ENCODE measurements at regions not wholly inside any gene's neighbourhood (a gene's known extent, or its start where the extent isn't known, plus 50 kb on each side); places are given as distances from the start of the nearest gene placed in this dataset.

- Mint-ChIP-seq H3K4me3 (peak overlapping the region; percentile 66), H3K9me3 (no peaks in the 10 kb centered on the region), H3K36me3 (ENCODE audit: low read depth) (no peaks in the 10 kb centered on the region), H3K4me1 (ENCODE audit: low read depth) (peaks cover 44% of the 10 kb centered on the region), H3K27me3 (peaks cover 90% of the 10 kb centered on the region), H3K27ac (no peak overlapping the region)
- intact Hi-C loops (cut with micrococcal nuclease), result no loop called here
These were observed 245.0 kb upstream of the TOPAZ1 start for GRCh38 chr3:43996379-43997301.

DNA sequence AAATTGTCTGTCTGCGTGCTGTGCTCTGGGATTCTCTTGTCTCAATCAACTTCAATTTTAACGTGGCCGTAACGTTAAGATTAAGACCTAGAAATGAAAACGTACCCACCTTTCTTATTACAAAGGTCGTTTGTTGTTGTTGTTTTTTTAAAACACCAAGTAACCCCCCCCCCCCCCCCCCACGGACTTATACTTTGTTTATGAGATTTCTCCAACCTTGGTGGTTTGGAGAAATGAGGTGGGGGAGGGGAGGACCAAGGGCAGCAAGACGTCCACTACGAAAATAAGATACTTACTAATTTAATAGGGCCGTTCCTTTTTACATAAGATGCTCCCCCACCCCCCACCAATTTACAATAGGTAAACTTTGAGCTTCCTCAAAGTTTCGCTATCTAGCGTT lies 244.4 kb upstream of the TOPAZ1 start:
- H3K27ac Mint-ChIP-seq, result no peak overlapping the region
- H3K9me3 Mint-ChIP-seq, result no peaks in the 10 kb centered on the region
- H3K36me3 Mint-ChIP-seq (ENCODE audit: low read depth), result no peaks in the 10 kb centered on the region
- peaks cover 94% of the 10 kb centered on the region for H3K27me3 Mint-ChIP-seq
- H3K4me1 Mint-ChIP-seq (ENCODE audit: low read depth), result peaks cover 44% of the 10 kb centered on the region
- intact Hi-C loops (cut with micrococcal nuclease), result no loop called here
- H3K4me3 Mint-ChIP-seq, result peak overlapping the region; percentile 66

- Mint-ChIP-seq H3K27ac (no peak overlapping the region), H3K9me3 (no peaks in the 10 kb centered on the region), H3K4me1 (ENCODE audit: low read depth) (peaks cover 44% of the 10 kb centered on the region), H3K36me3 (ENCODE audit: low read depth) (no peaks in the 10 kb centered on the region), H3K27me3 (peaks cover 95% of the 10 kb centered on the region), H3K4me3 (peak overlapping the region; percentile 70)
- intact Hi-C loops (cut with micrococcal nuclease), result no loop called here
These were observed 243.8 kb upstream of the TOPAZ1 start for GRCh38 chr3:43997788-43998369.

DNA sequence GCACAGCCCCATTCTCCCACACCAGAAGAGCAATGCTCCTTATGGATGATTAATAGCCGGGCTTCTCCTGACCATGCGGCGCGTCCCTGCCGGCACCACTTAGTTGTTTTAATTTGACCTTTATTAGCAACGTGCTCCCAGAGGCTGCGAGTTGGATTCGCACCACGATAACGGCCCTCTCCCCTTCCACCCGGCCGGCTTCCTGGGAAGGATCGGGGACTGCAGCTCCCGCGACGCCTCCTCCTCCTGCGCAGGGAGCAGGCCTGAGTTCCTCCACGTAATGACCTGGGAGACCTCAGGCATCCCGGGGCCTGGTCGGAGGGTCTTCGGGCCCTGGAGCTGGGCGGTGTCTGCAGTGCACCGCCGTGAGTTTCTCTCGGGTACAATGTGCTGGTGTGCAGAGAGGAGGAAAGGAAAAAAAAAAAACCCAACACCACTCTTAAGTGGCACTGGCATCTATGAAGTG lies 243.3 kb upstream of the TOPAZ1 start:
- Mint-ChIP-seq H3K36me3 (ENCODE audit: low read depth) (no peaks in the 10 kb centered on the region), H3K27ac (no peak overlapping the region), H3K9me3 (no peaks in the 10 kb centered on the region), H3K4me1 (ENCODE audit: low read depth) (peaks cover 44% of the 10 kb centered on the region), H3K27me3 (peaks cover 93% of the 10 kb centered on the region), H3K4me3 (peak overlapping the region; percentile 70)
- intact Hi-C loops (cut with micrococcal nuclease), result no loop called here

GRCh38 chr3:43998836-43999727 lies 242.6 kb upstream of the TOPAZ1 start:
- peak overlapping the region; percentile 70 for H3K4me3 Mint-ChIP-seq
- intact Hi-C loops (cut with micrococcal nuclease), result no loop called here
- no peaks in the 10 kb centered on the region for H3K9me3 Mint-ChIP-seq
- H3K4me1 Mint-ChIP-seq (ENCODE audit: low read depth), result peaks cover 44% of the 10 kb centered on the region
- H3K27me3 Mint-ChIP-seq, result peaks cover 89% of the 10 kb centered on the region
- no peaks in the 10 kb centered on the region for H3K36me3 Mint-ChIP-seq (ENCODE audit: low read depth)
- no peak overlapping the region for H3K27ac Mint-ChIP-seq

DNA sequence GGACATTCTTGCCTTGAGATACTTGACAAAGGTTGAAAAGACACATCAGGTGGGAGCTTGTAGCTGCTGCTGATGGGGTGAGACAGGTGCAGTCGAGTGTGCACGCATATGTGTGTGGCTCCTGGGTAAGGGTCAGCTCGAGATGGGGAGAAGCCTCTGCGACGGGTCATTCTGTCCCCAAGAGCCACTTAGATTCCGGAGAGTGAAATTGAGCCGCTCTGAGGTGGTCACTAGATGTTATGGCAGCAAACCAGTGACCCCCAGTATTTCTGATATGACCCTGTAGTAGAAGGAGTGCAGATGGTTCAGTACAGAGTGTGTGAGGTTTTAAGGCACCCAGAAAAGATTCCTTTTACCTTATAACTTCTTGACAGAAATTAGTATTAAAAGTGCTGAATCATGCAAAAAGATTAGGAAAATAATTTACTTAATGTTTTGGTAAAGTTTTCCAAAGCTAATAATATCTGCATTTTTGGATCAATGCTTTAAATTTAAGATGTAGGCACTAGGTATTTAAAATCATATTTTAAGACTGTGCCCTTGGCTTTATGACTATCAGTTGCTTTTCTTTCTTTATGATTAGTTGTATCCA lies 241.9 kb upstream of the TOPAZ1 start:
- intact Hi-C loops (cut with micrococcal nuclease), result no loop called here
- Mint-ChIP-seq H3K4me1 (ENCODE audit: low read depth) (peaks cover 38% of the 10 kb centered on the region), H3K9me3 (no peaks in the 10 kb centered on the region), H3K36me3 (ENCODE audit: low read depth) (no peaks in the 10 kb centered on the region), H3K27me3 (peaks cover 89% of the 10 kb centered on the region), H3K27ac (no peak overlapping the region), H3K4me3 (peak overlapping the region; percentile 40)

- Mint-ChIP-seq H3K27me3 (peaks cover 83% of the 10 kb centered on the region), H3K4me1 (ENCODE audit: low read depth) (peaks cover 31% of the 10 kb centered on the region), H3K4me3 (no peak overlapping the region), H3K36me3 (ENCODE audit: low read depth) (no peaks in the 10 kb centered on the region), H3K27ac (no peak overlapping the region), H3K9me3 (no peaks in the 10 kb centered on the region)
- intact Hi-C loops (cut with micrococcal nuclease), result no loop called here
These were observed 241.1 kb upstream of the TOPAZ1 start for GRCh38 chr3:44000586-44000985.

DNA sequence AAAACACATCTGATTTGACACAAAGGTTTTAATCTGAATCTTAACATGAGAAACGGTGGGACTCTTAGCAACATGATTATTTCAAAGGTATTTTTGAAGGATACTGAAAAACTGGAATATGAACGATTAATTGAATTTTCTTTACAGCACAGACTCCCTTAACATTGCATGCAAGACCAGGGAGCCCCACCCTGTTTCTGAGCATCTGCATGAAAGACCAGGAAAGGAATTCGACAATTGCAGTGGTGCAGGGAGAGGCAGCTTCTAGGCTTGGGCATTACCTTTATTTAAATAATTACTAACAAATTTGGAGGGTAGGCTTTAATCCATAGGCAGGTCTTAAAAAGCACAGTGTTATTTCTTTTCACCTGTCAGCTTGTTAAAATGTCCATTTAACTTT lies 240.6 kb upstream of the TOPAZ1 start:
- H3K27ac Mint-ChIP-seq, result no peak overlapping the region
- H3K27me3 Mint-ChIP-seq, result peaks cover 78% of the 10 kb centered on the region
- no peak overlapping the region for H3K4me3 Mint-ChIP-seq
- H3K9me3 Mint-ChIP-seq, result no peaks in the 10 kb centered on the region
- H3K4me1 Mint-ChIP-seq (ENCODE audit: low read depth), result peaks cover 26% of the 10 kb centered on the region
- intact Hi-C loops (cut with micrococcal nuclease), result no loop called here
- H3K36me3 Mint-ChIP-seq (ENCODE audit: low read depth), result no peaks in the 10 kb centered on the region

DNA sequence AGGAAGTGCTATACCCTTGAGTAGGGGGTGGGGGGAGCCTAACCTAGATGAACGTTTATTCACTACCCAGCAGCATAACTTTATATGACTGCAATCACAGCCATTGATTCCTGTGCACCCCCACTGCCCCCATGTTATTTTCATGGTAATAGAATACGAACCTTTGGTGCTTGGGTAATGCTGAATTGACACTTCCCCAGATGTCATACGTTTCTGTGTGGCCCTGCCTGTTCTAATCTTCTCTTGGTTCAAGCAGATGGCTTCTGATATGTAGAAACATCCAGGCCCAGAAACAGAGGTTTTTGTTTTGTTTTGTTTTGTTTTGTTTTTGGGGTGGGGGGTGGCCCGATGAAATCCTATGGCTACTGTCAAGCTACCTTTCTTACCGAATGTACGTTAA lies 237.9 kb upstream of the TOPAZ1 start:
- Mint-ChIP-seq H3K27ac (no peak overlapping the region), H3K36me3 (ENCODE audit: low read depth) (no peaks in the 10 kb centered on the region), H3K9me3 (no peaks in the 10 kb centered on the region), H3K4me1 (ENCODE audit: low read depth) (peaks cover under 1% of the 10 kb centered on the region), H3K4me3 (no peak overlapping the region), H3K27me3 (peaks cover 56% of the 10 kb centered on the region)
- intact Hi-C loops (cut with micrococcal nuclease), result no loop called here

DNA sequence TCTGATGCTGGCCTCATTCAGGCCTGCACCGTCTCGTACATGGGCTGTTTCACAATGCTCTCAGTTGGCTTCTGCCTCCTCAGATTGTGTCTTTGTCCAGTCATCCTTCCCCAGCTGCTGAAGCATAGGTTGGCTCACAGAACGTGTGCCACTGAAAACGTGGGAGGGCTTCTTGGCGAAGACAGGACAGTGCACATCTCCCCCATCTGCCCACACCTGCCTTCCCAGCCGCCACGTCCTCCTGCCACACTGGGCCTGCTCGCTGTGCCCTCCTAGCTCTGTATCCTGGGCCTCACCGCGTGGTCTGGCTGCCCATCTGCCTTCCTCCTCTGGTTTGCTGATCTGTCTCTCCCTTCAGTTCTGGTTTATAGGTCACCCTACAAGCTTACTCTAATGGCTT lies 230.0 kb upstream of the TOPAZ1 start:
- intact Hi-C loops (cut with micrococcal nuclease), result no loop called here
- H3K9me3 Mint-ChIP-seq, result no peaks in the 10 kb centered on the region
- peaks cover 22% of the 10 kb centered on the region for H3K27me3 Mint-ChIP-seq
- H3K4me1 Mint-ChIP-seq (ENCODE audit: low read depth), result peaks cover 8% of the 10 kb centered on the region
- H3K27ac Mint-ChIP-seq, result no peak overlapping the region
- no peaks in the 10 kb centered on the region for H3K36me3 Mint-ChIP-seq (ENCODE audit: low read depth)
- H3K4me3 Mint-ChIP-seq, result no peak overlapping the region

GRCh38 chr3:44012160-44012899 lies 229.4 kb upstream of the TOPAZ1 start:
- intact Hi-C loops (cut with micrococcal nuclease), result no loop called here
- Mint-ChIP-seq H3K4me3 (no peak overlapping the region), H3K27ac (no peak overlapping the region), H3K4me1 (ENCODE audit: low read depth) (peaks cover 8% of the 10 kb centered on the region), H3K27me3 (peaks cover 24% of the 10 kb centered on the region), H3K36me3 (ENCODE audit: low read depth) (no peaks in the 10 kb centered on the region), H3K9me3 (no peaks in the 10 kb centered on the region)

DNA sequence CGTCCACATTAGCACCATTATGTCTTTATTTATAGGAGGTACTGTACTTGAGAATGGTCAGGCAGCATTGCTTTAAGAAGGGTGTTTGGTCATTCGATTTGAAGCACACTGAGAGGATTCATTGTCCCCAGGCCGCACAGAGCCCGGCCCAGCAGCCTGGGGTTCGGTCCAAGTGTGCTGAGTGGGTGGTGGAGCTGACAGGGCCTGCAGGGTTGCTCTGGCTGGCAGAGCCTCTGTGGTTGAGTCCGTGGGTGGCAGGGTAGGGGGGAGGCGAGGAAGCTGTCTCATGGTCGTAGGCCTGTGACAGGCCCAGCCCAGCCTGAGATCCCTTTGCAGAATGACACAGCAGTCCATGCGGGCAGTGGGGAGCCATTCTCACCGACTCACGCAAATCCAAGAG lies 227.7 kb upstream of the TOPAZ1 start:
- Mint-ChIP-seq H3K4me3 (no peak overlapping the region), H3K27ac (no peak overlapping the region), H3K4me1 (ENCODE audit: low read depth) (peaks cover 8% of the 10 kb centered on the region), H3K36me3 (ENCODE audit: low read depth) (no peaks in the 10 kb centered on the region), H3K9me3 (no peaks in the 10 kb centered on the region), H3K27me3 (peaks cover 29% of the 10 kb centered on the region)
- intact Hi-C loops (cut with micrococcal nuclease), result no loop called here

GRCh38 chr3:44015170-44015569 lies 226.5 kb upstream of the TOPAZ1 start:
- no peak overlapping the region for H3K27ac Mint-ChIP-seq
- intact Hi-C loops (cut with micrococcal nuclease), result no loop called here
- H3K27me3 Mint-ChIP-seq, result peaks cover 31% of the 10 kb centered on the region
- H3K9me3 Mint-ChIP-seq, result no peaks in the 10 kb centered on the region
- no peak overlapping the region for H3K4me3 Mint-ChIP-seq
- peaks cover 8% of the 10 kb centered on the region for H3K4me1 Mint-ChIP-seq (ENCODE audit: low read depth)
- no peaks in the 10 kb centered on the region for H3K36me3 Mint-ChIP-seq (ENCODE audit: low read depth)

All from dendritic cell treated with granulocyte-macrophage colony-stimulating factor and Interleukin-4, amounts not matched to agents 40 ng/mL and 50 ng/mL, for 4 days (primary cell).